HG03521 (cell line): ENCODE measurements at regions not wholly inside any gene's neighbourhood (a gene's known extent, or its start where the extent isn't known, plus 50 kb on each side); places are given as distances from the start of the nearest gene placed in this dataset.
"Not testable (repeated sequence)": the region's sequence is repeated elsewhere in the genome, so short reads cannot be mapped to it uniquely, and the experiment has no call there.

ENCODE experiments used
- ATAC-seq: cut with Tn5 transposase; IDR thresholded peaks from one replicate; pipeline ENCODE4 v1.9.1; 2021; ENCODE audit warnings: mild to moderate bottlenecking, moderate library complexity; ENCODE audit not compliant: unreplicated experiment

DNA sequence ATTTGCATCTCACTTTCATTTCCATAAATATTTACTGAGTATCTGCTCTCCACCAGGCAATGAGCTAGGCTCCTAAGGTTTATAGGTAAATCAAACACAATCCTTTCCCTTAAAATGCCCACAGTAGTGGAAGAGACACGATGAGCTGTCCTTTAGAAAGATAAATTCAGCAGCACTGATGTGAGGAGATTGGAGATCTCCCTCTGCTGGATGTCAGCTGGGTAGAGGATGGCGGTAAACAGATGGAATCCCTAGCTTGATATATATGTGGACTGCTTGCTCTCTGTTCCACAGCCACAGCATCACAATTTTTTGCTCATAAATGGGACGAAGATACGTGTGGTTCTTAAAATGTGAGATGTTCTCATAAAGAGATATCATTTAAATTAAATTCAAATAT is 216.4 kb upstream of the RASGEF1B start:
- no peak for ATAC-seq

DNA sequence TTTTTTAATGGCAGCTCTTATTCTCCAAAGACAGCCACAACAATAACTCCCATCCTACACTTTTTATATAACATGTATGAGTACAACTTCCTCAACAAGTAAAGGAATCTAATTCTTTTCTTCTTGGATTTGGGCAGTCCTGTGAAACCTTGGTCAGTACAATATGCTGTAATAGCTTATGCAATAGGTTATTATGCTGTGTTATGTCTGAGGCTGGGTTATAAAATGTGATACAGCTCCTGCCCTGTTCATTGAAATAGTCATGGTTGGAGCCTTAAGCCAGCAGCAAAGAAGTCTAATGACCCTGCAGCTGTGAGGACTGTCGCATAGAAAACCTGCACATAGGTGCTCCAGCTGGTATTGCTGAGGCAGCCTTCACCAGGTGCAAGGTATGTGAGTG is 215.8 kb upstream of the RASGEF1B start:
- no peak for ATAC-seq

- ATAC-seq, result no peak
Measured at GRCh38 chr4:81685104-81685503, 213.4 kb upstream of the RASGEF1B start.

GRCh38 chr4:81684352-81684751 is 212.6 kb upstream of the RASGEF1B start:
- no peak for ATAC-seq

DNA sequence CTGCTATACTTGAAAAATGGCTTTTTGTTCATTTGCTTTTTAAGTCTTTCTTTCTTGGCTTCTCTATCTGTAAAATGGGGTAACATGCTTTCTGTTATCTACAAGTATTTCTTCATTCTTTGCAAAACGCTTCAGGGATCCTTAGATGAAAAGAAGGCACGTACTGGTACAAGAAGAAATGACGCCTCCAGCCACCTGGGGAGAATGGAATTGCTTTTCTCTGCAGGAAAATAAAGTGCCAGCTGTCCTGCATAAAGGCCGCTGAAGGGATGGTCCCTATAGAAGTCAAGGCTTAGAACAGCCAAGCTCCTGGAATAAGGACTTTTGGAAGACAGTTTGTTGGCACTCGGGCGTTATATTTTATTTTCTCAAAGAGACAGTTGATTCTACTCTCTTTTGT is 210.8 kb upstream of the RASGEF1B start:
- ATAC-seq, result no peak

GRCh38 chr4:81679315-81679714 is 207.6 kb upstream of the RASGEF1B start:
- no peak for ATAC-seq

DNA sequence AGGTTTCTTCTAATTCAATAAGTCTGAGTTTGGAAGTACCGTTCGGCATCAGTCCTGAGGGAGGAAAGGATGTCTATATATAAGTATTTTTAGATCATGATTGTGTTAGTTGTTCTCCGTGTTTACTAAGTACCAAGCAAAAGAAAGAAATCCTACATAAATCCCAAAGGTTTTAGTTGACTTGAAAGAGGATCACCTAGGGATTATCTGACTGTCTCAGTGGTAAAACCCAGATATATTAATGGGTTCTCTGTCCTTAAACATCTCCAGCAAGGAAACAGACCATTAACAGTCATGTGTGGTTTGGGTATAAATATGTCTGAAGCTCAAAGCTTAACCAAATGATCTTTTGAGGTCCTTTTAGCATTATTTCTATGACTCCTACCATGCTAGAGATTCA is 207.1 kb upstream of the RASGEF1B start:
- no peak for ATAC-seq

DNA sequence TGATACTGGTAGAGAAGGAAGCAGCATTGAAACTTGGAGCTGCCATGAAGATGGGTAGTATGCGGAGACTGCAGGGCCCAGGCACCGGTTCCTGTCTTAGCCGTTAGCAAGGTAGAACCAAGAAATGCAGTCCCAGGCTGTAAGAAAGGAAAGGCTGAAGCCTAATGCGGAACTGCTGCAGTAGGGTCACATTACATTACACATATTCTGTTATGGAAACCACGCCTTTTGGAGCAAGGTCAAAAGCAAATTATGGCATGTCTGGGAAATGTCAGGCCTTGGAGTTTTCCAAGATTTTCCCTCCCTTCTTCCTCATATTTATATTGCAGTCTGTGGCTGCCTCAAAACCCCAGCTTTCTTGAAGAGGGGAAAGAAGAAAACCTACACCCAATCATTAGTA is 204.8 kb upstream of the RASGEF1B start:
- ATAC-seq, result no peak

DNA sequence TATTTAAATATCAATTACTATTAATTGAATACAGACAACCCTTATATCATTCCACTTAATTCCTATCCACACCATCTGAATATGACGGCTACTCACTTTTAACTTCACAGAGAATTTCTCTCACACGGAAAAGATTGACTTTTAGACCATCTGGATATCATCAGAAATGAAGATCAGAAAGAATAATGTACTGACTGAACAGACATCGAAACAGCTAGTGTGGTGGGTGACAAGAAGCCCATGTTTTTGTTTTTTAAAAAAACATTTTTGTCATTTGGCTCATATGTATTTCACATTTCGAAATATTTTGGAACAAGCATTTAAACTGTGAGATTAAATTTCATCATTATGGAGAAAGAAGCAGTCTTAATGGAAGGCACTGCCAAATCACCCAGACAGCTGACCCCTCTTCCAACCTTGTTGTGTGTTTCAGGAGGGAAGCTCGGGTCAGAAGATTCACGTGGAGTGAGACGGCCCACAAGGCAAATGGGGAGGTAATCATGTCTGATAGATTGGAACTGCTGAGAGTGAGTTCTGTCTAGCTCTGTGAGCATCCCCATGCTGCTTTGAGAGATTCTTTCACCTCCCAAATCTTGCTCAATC is 204.2 kb upstream of the RASGEF1B start:
- no peak for ATAC-seq

DNA sequence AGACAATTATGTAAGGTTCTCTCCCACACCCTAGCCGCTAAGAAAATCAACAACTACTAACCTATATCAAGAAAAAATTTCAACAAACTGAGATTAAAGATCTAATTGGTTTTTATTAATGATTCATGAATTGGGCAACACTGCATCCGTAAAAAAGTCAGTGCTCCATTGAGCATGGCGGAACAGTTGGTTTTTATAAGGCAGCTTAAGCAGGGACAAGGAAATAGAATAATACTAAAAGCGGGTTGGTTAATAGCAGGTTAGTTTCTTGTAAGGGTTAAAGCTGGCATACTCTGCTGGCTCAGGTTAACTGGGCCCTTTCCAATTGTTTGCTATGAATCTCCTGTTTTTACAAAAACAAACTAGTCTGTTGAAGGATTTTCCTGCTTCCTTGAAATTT is 202.3 kb upstream of the RASGEF1B start:
- no peak for ATAC-seq

- ATAC-seq, result not testable (repeated sequence)
Measured at GRCh38 chr4:81668328-81668727, 196.6 kb upstream of the RASGEF1B start.

GRCh38 chr4:81667539-81667938 is 195.8 kb upstream of the RASGEF1B start:
- ATAC-seq, result no peak

DNA sequence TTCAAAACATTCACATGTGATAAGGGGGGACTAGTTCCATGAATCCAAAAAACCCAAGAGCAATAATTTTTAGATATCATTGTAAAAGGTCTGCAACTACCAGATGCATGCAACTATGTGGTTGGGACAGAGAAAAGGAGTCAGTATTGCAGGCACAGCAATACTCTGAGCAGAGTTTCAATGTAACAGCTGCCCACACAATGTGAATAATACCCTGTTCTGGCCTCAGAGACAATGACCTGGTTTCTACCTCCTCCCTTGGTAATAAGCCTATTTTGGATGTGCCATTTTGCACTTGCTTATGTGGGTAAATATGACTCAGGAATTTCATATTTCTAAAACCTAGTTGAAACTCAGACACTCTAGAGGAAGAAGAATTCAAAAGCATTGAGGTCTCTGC is 194.8 kb upstream of the RASGEF1B start:
- peak; percentile 46 for ATAC-seq

DNA sequence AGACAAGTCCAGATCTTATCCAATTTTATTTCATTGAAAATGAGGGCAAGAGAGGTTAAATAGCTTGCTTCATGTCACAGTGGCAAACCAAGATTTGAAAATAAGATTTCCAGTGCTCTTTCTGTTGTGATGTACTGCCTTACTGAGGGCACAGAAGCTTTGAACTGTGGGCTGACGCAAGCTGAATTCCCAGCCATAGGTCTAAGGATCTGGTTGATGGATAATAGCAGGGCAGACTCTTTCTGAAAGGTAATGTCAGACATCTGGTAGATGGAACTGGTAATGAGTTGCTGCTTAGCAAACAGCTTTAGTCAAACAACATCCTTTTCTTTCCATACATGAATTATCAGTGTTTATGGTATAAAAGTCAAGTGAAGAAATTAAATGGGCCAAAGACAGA is 193.9 kb upstream of the RASGEF1B start:
- ATAC-seq, result no peak

GRCh38 chr4:81665045-81665444 is 193.3 kb upstream of the RASGEF1B start:
- no peak for ATAC-seq

DNA sequence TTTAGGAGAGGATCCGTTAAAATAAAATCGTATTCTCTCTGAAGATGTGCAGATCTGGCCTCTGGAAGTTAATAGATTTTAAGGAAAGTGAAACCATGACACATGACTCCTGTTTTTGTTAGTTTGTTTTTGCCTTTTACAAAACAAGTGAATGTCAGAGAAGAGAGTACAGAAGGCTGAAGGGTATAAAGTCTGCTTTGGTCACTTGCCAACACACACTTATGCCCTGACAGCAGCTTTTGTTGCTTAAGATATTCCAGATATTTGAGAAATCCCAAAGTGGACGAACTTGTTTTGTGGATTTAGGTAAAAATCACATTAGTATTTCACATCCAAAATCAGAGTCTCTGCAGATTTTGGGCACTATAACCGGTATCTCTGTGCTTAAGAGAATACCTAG is 192.4 kb upstream of the RASGEF1B start:
- ATAC-seq, result no peak

DNA sequence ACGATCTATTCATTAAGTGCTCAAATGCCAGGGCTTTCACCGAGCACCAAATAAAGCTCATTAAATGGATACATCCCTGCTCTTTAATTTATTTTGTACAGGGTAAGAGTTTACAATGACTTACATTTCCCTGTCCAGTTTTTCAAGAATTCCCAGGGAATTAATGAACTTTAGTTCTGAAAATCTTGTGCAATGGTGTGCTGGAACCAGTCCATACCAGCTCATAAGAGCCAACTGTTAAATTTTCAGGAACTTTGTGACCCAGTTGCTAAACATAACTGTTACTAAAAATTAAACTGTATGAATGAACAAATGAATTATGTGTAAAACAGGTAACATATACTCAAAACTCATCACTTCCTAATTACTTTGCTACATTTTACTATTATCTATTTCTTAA is 191.7 kb upstream of the RASGEF1B start:
- no peak for ATAC-seq

DNA sequence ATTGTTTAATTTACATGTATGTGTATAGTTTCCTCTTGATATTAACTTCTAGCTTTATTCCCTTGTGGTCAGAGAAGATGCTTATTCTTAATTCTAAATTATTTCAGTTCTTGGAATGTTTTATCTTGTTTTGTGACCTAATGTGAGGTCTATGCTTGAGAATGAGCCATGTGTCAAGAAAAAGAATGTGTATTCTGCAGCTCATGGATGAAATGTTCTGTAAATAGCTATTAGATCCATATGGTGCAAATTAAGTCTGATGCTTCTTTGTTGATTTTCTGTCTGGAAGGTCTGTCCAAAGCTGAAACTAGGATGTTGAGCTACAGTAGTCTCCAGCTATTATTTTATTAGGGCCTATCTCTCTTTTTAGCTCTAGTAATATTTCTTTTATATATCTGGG is 187.3 kb upstream of the RASGEF1B start:
- no peak for ATAC-seq

DNA sequence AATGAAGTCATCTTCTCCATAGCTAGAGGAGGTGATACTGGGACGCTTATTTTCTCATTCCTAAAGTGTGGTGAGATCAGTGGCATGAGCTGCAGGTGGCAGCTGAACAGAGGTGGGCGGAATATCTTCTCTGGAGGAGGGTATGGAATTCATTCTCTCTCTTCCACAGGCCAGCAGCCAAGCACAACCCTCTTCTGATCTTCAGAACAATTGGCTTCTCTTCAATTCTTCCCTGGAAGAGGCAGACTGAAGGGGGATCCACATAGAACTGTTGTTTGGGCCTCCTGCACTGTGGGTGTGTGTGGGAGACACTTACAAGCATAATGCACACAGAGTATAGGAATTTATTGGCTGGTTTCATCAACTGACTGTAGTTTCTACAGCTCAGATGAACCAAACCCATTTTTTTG is 180.4 kb upstream of the RASGEF1B start:
- no peak for ATAC-seq

DNA sequence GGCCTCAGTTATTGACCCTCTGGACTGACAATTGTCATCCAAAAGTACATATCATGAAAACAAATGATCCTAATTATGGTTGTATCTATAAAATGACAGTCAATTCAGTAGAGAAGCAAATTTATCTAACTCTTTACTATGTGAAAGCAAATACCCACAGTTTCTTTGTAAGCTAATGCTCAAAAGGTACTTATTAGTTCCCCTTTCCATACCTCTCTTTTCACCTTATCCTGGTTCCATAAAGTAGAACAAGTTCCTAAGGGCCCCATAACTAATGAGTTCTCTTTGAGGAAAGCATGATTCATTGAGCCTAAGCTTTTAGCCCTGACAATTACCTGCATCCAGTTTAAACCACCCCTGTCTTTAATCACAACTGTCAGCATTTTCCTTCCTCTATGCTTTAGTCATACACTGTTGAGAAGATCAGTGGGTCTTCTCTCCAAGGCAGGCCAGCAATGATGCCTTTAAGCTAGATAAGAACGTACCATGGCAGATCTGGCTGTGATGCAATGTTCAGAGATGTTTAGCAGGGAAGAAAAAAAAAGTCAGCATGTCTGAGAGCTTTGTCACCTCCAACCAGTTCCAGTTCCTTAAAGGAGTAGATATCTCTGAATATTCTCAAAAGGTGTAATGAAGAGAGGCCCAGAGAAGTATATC is 179.7 kb upstream of the RASGEF1B start:
- no peak for ATAC-seq

GRCh38 chr4:81650606-81651242 is 179.0 kb upstream of the RASGEF1B start:
- no peak for ATAC-seq

- ATAC-seq, result peak; percentile 86
Measured at GRCh38 chr4:81648576-81649275, 177.0 kb upstream of the RASGEF1B start.
